OCI-LY7 (cell line): ENCODE measurements at regions not wholly inside any gene's neighbourhood (a gene's known extent, or its start where the extent isn't known, plus 50 kb on each side); places are given as distances from the start of the nearest gene placed in this dataset.

Source experiments
- BruUV-seq: library from RNA; stranded (reverse); fragments of 400-500 nt; replicated peaks from 2 replicates; lab custom pipeline; 2021; lab: Mats Ljungman, UMichigan
- CTCF ChIA-PET: fragments of 300-600 bp; sonication (Branson Sonifier 250); formaldehyde crosslinking; loops from one replicate; lab custom pipeline; 2022; ENCODE audit warnings: antibody characterized with exemption; ENCODE audit not compliant: unreplicated experiment; lab: Charles Lee
- POLR2A ChIA-PET: fragments of 300-600 bp; sonication (Branson Sonifier 250); formaldehyde crosslinking; loops from one replicate; lab custom pipeline; 2022; ENCODE audit warnings: antibody characterized with exemption; lab: Charles Lee
- DNase-seq: peaks from one replicate; pipeline ENCODE4 v3.0.0-alpha.2; 2015; ENCODE audit warnings: low spot score
- H2AFZ ChIP-seq: fragments of 200-600 bp; sonication (generic), shearing (Covaris generic); 2 replicates; pipeline ENCODE4 v1.6.1; 2014; ENCODE audit warnings: mild to moderate bottlenecking, antibody characterized with exemption, low read length, moderate library complexity
- H3K27ac ChIP-seq: fragments of 200-600 bp; sonication (generic); 2 replicates; pipeline ENCODE4 v1.5.1; 2014; ENCODE audit warnings: mixed run types, low read depth, mild to moderate bottlenecking, moderate library complexity, low read length, inconsistent platforms; ENCODE audit not compliant: poor library complexity, severe bottlenecking
- H3K36me3 ChIP-seq: fragments of 200-600 bp; sonication (generic); 2 replicates; pipeline ENCODE4 v1.6.1; 2014; ENCODE audit warnings: mild to moderate bottlenecking, antibody characterized with exemption, low read length, moderate library complexity, mixed read lengths; ENCODE audit not compliant: insufficient read depth
- H3K4me1 ChIP-seq: fragments of 200-600 bp; sonication (generic); 2 replicates; pipeline ENCODE4 v1.5.1; 2014; ENCODE audit warnings: mild to moderate bottlenecking, low read length; ENCODE audit not compliant: insufficient read depth, poor library complexity, severe bottlenecking
- H3K4me2 ChIP-seq: fragments of 200-600 bp; sonication (generic); 2 replicates; pipeline ENCODE4 v1.6.1; 2014; ENCODE audit warnings: mild to moderate bottlenecking, low read length
- H3K4me3 ChIP-seq: fragments of 200-600 bp; sonication (generic); 2 replicates; pipeline ENCODE4 v1.5.1; 2014; ENCODE audit warnings: mild to moderate bottlenecking, low read depth, low read length; ENCODE audit not compliant: poor library complexity, severe bottlenecking
- H3K79me2 ChIP-seq: fragments of 200-600 bp; sonication (generic); 2 replicates; pipeline ENCODE4 v1.6.1; 2016; ENCODE audit warnings: low read depth, mild to moderate bottlenecking, low read length, moderate library complexity, mixed read lengths; ENCODE audit not compliant: insufficient read depth
- H3K9me2 ChIP-seq: fragments of 200-600 bp; sonication (generic); 2 replicates; pipeline ENCODE4 v1.6.1; 2016; ENCODE audit warnings: mild to moderate bottlenecking, low read length, mixed read lengths; ENCODE audit not compliant: insufficient read depth
- H3K9me3 ChIP-seq: fragments of 200-600 bp; sonication (generic); 2 replicates; pipeline ENCODE4 v1.6.1; 2014; ENCODE audit warnings: mild to moderate bottlenecking, mixed run types, low read length, mixed read lengths
- H4K20me1 ChIP-seq: fragments of 200-600 bp; sonication (generic); 2 replicates; pipeline ENCODE4 v1.6.1; 2014; ENCODE audit warnings: mild to moderate bottlenecking, antibody characterized with exemption, low read length, moderate library complexity, mixed read lengths; ENCODE audit not compliant: insufficient read depth
- CTCF ChIP-seq: fragments of 200-600 bp; sonication (generic); conservative IDR thresholded peaks from 2 replicates; pipeline ENCODE4 v1.5.1; 2014; ENCODE audit warnings: mild to moderate bottlenecking, antibody characterized with exemption, low read length, moderate library complexity, mixed read lengths
- EZH2phosphoT487 ChIP-seq: fragments of 200-600 bp; sonication (generic); IDR thresholded peaks from 2 replicates; pipeline ENCODE4 v1.6.1; 2018; ENCODE audit warnings: low read depth, borderline replicate concordance, mild to moderate bottlenecking, mixed run types, antibody characterized with exemption, low read length, moderate library complexity, mixed read lengths
- intact Hi-C: fragments of 100-400 bp; cut with micrococcal nuclease; formaldehyde crosslinking; loops from one replicate; pipeline ENCODE4 v1.10.0; 2022; ENCODE audit not compliant: unreplicated experiment

- no peak overlapping the region for H3K4me2 ChIP-seq
- no peaks in the 10 kb centered on the region for H3K4me1 ChIP-seq
- no peaks in the 10 kb centered on the region for H3K79me2 ChIP-seq
- no peaks in the 10 kb centered on the region for H3K36me3 ChIP-seq
- no peak overlapping the region for H3K4me3 ChIP-seq
- no peak for DNase-seq
- intact Hi-C loops = no loop called here
- CTCF ChIA-PET = no interaction called here
- H2AFZ ChIP-seq = no peak overlapping the region
- no peaks in the 10 kb centered on the region for H3K9me2 ChIP-seq
- no peaks in the 10 kb centered on the region for H4K20me1 ChIP-seq
- no peak overlapping the region for H3K27ac ChIP-seq
- BruUV-seq = no TSS peak
- TF ChIP-seq CTCF (no peak), EZH2phosphoT487 (no peak)
- no peaks in the 10 kb centered on the region for H3K9me3 ChIP-seq
- POLR2A ChIA-PET = no interaction called here
These were observed 289.1 kb downstream of the PCDH19 start for GRCh38 chrX:100120956-100121355.

GRCh38 chrX:100098660-100099375 is 311.3 kb downstream of the PCDH19 start:
- DNase-seq = no peak
- Histone ChIP-seq H3K9me3 (no peaks in the 10 kb centered on the region), H3K4me2 (no peak overlapping the region), H3K27ac (no peak overlapping the region), H3K4me1 (no peaks in the 10 kb centered on the region), H3K79me2 (no peaks in the 10 kb centered on the region), H3K36me3 (no peaks in the 10 kb centered on the region), H4K20me1 (no peaks in the 10 kb centered on the region), H3K4me3 (no peak overlapping the region), H2AFZ (no peak overlapping the region), H3K9me2 (no peaks in the 10 kb centered on the region)
- POLR2A ChIA-PET = no interaction called here
- CTCF ChIA-PET = no interaction called here
- intact Hi-C loops = no loop called here
- TF ChIP-seq EZH2phosphoT487 (no peak), CTCF (no peak)
- no TSS peak for BruUV-seq

- no peaks in the 10 kb centered on the region for H4K20me1 ChIP-seq
- TF ChIP-seq EZH2phosphoT487 (no peak), CTCF (no peak)
- H3K4me3 ChIP-seq = no peak overlapping the region
- no peaks in the 10 kb centered on the region for H3K9me3 ChIP-seq
- no peaks in the 10 kb centered on the region for H3K36me3 ChIP-seq
- no peaks in the 10 kb centered on the region for H3K4me1 ChIP-seq
- POLR2A ChIA-PET = no interaction called here
- no TSS peak for BruUV-seq
- CTCF ChIA-PET = no interaction called here
- intact Hi-C loops = no loop called here
- no peak for DNase-seq
- H2AFZ ChIP-seq = no peak overlapping the region
- no peak overlapping the region for H3K4me2 ChIP-seq
- H3K9me2 ChIP-seq = no peaks in the 10 kb centered on the region
- no peaks in the 10 kb centered on the region for H3K79me2 ChIP-seq
- H3K27ac ChIP-seq = no peak overlapping the region
These were observed 319.1 kb downstream of the PCDH19 start for GRCh38 chrX:100090931-100091330.
